Tibial artery (tissue), 4 donors: ENCODE measurements at regions not wholly inside any gene's neighbourhood (a gene's known extent, or its start where the extent isn't known, plus 50 kb on each side); places are given as distances from the start of the nearest gene placed in this dataset.
"Not testable (repeated sequence)": the region's sequence is repeated elsewhere in the genome, so short reads cannot be mapped to it uniquely, and the experiment has no call there.

Experiments
- DNase-seq, 2 donors: peaks; one replicate each; pipeline ENCODE4 v3.0.0-alpha.2; 2019
- H3K27ac ChIP-seq, 2 donors: fragments of 200-600 bp; sonication (generic) in 1 of 2; 1 replicate in 1 of 2; 2 replicates in 1 of 2; pipeline ENCODE4 v1.5.1; 2018 to 2019; ENCODE audit warnings: mild to moderate bottlenecking in 1 of 2
- H3K27me3 ChIP-seq, 2 donors: fragments of 200-600 bp; sonication (generic) in 1 of 2; one replicate each; pipeline versions ENCODE4 v1.5.1 to v1.6.0; 2016 to 2019
- H3K36me3 ChIP-seq, 3 donors: fragments of 200-600 bp; sonication (generic) in 2 of 3; one replicate each; pipeline ENCODE4 v1.5.1; 2016 to 2019; ENCODE audit warnings: mild to moderate bottlenecking in 2 of 3
- H3K4me1 ChIP-seq, 4 donors: fragments of 200-600 bp; sonication (generic) in 2 of 4; 1 replicate in 3 of 4; 2 replicates in 1 of 4; pipeline ENCODE4 v1.5.1; 2016 to 2019
- H3K4me3 ChIP-seq, 2 donors: fragments of 200-600 bp; sonication (generic) in 1 of 2; 1 replicate in 1 of 2; 2 replicates in 1 of 2; pipeline ENCODE4 v1.5.1; 2018 to 2019; ENCODE audit warnings: mild to moderate bottlenecking in 2 of 2
- H3K9me3 ChIP-seq, 3 donors: fragments of 200-600 bp; sonication (generic) in 1 of 3; one replicate each; pipeline ENCODE4 v1.5.1; 2016 to 2019
- intact Hi-C: fragments of 100-400 bp; cut with DNase I; formaldehyde crosslinking; loops from one replicate; pipeline ENCODE4 v1.15.0; 2023; ENCODE audit warnings: low total_unique reads
- TF ChIP-seq, protein P1 (sequence below), 2 experiments: fragments of 200-600 bp in 1 of 2; fragments of 450-650 bp in 1 of 2; IDR thresholded peaks; one replicate each; pipeline ENCODE4 v1.5.1; 2017 to 2019; ENCODE audit warnings: antibody characterized with exemption in 2 of 2, mild to moderate bottlenecking in 1 of 2, moderate library complexity in 1 of 2

DNA sequence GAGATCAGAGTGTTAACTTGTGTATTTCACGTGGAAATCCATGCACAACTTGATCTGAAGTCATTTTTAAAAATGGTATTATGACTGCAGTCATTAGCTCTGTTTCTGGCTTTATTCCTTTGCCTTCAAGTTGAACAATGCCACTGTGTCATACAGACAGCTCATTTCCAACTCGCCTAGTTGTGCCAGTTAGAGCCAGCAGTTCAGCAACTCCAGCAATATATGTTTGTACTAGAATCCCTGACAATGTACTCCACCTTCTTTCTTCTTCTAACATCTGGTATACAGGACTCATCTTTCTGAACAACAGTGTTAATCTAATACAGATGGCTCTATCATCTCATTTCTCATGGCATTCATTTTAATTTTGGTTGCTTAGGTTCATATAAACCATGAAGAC is 418.3 kb upstream of the POU3F2 start:
- Histone ChIP-seq H3K36me3 (no peaks in the 10 kb centered on the region), H3K4me3 (no peak overlapping the region), H3K27me3 (no peaks in the 10 kb centered on the region), H3K9me3 (no peaks in the 10 kb centered on the region), H3K4me1 (no peaks in the 10 kb centered on the region), H3K27ac (no peak overlapping the region)
- intact Hi-C loops, result no loop called here
- DNase-seq, result no peak
- TF ChIP-seq, protein P1, sequence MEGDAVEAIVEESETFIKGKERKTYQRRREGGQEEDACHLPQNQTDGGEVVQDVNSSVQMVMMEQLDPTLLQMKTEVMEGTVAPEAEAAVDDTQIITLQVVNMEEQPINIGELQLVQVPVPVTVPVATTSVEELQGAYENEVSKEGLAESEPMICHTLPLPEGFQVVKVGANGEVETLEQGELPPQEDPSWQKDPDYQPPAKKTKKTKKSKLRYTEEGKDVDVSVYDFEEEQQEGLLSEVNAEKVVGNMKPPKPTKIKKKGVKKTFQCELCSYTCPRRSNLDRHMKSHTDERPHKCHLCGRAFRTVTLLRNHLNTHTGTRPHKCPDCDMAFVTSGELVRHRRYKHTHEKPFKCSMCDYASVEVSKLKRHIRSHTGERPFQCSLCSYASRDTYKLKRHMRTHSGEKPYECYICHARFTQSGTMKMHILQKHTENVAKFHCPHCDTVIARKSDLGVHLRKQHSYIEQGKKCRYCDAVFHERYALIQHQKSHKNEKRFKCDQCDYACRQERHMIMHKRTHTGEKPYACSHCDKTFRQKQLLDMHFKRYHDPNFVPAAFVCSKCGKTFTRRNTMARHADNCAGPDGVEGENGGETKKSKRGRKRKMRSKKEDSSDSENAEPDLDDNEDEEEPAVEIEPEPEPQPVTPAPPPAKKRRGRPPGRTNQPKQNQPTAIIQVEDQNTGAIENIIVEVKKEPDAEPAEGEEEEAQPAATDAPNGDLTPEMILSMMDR (IDR thresholded peaks at IDR 0.05), result no peak

GRCh38 chr6:98416497-98417158 is 417.7 kb upstream of the POU3F2 start:
- H3K36me3 ChIP-seq, H3K27me3 ChIP-seq, H3K4me3 ChIP-seq, H3K4me1 ChIP-seq, H3K9me3 ChIP-seq, DNase-seq, intact Hi-C loops, H3K27ac ChIP-seq: not testable (repeated sequence)

GRCh38 chr6:98433325-98434056 is 400.9 kb upstream of the POU3F2 start:
- intact Hi-C loops, result no loop called here
- peaks cover 0 to 5% (median 0%) of the 10 kb centered on the region in 3 donors for H3K9me3 ChIP-seq
- H3K4me1 ChIP-seq, result no peaks in the 10 kb centered on the region
- TF ChIP-seq, protein P1 (IDR thresholded peaks at IDR 0.05), result no peak
- H3K27ac ChIP-seq, result no peak overlapping the region
- H3K27me3 ChIP-seq, result no peaks in the 10 kb centered on the region
- H3K4me3 ChIP-seq, result no peak overlapping the region
- DNase-seq, result no peak
- H3K36me3 ChIP-seq, result no peaks in the 10 kb centered on the region

DNA sequence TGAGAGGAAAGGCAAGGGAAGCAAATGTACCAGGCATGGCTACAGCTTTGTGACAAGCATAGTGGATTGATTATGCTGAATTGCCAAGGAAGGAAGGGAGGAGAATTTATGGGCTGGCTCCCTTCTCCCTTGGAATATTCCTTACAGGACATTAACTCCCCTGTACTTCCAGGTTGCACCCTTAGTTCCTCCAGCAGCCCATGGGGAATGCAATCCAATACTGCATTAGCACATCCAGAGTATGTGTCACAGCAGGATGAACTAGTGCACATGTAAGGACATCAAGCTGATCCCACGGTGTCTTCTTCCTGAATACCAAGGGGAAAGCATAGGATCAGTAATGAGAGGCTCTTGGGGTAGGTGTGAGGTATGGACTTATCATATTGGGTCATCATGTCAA is 390.7 kb upstream of the POU3F2 start:
- Histone ChIP-seq H3K27ac (no peak overlapping the region), H3K27me3 (no peaks in the 10 kb centered on the region), H3K4me1 (no peaks in the 10 kb centered on the region), H3K9me3 (no peaks in the 10 kb centered on the region), H3K36me3 (no peaks in the 10 kb centered on the region), H3K4me3 (no peak overlapping the region)
- TF ChIP-seq, protein P1 (IDR thresholded peaks at IDR 0.05), result no peak
- DNase-seq, result no peak
- intact Hi-C loops, result no loop called here

DNA sequence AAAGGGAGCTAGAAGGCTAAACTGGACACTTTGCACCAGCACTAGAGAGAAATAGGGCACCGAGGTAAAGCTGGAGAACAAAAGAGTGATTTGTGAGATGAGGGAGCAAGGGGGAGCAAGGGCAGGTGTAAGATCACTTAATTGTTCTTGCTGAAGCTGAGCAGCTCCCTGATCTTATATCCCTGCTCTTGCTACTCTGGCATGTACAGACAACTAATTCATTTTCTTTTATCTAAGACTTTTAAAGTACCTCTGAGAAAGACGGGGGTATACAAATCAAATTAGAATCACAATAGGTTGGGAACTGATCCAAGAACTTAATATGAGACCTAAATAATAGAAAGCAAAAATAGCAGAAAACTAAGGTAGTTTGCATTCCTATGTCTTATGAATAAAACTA is 381.7 kb upstream of the POU3F2 start:
- no peaks in the 10 kb centered on the region for H3K36me3 ChIP-seq
- intact Hi-C loops, result no loop called here

GRCh38 chr6:98454809-98455322 is 379.5 kb upstream of the POU3F2 start:
- no peak for DNase-seq
- no peaks in the 10 kb centered on the region for H3K4me1 ChIP-seq
- no peak overlapping the region for H3K27ac ChIP-seq
- H3K27me3 ChIP-seq, result no peaks in the 10 kb centered on the region
- intact Hi-C loops, result no loop called here
- TF ChIP-seq, protein P1 (IDR thresholded peaks at IDR 0.05), result no peak
- no peak overlapping the region for H3K4me3 ChIP-seq
- H3K36me3 ChIP-seq, result no peaks in the 10 kb centered on the region
- H3K9me3 ChIP-seq, result no peaks in the 10 kb centered on the region

More for the DNA sequence above, 381.7 kb upstream of the POU3F2 start:
- Histone ChIP-seq H3K4me3 (no peak overlapping the region), H3K27ac (no peak overlapping the region), H3K4me1 (no peaks in the 10 kb centered on the region), H3K9me3 (no peaks in the 10 kb centered on the region), H3K27me3 (no peaks in the 10 kb centered on the region)
- TF ChIP-seq, protein P1 (IDR thresholded peaks at IDR 0.05), result no peak
- DNase-seq, result no peak
